Ascending aorta (tissue), 2 donors: ENCODE measurements at regions not wholly inside any gene's neighbourhood (a gene's known extent, or its start where the extent isn't known, plus 50 kb on each side); places are given as distances from the start of the nearest gene placed in this dataset.

Experiments
- DNase-seq, 2 donors: peaks; one replicate each; pipeline ENCODE4 v3.0.0-alpha.2; 2019; ENCODE audit warnings: low spot score in 2 of 2
- H3K27ac ChIP-seq, 2 donors: fragments of 200-600 bp; sonication (generic); one replicate each; pipeline ENCODE4 v1.5.1; 2016 to 2017; ENCODE audit warnings: mild to moderate bottlenecking in 1 of 2
- H3K27me3 ChIP-seq: fragments of 200-600 bp; sonication (generic); one replicate; pipeline ENCODE4 v1.5.1; 2017
- H3K36me3 ChIP-seq, 2 donors: fragments of 200-600 bp; sonication (generic); one replicate each; pipeline ENCODE4 v1.5.1; 2016
- H3K4me1 ChIP-seq, 2 donors: fragments of 200-600 bp; sonication (generic); one replicate each; pipeline ENCODE4 v1.5.1; 2016 to 2017; ENCODE audit warnings: mild to moderate bottlenecking in 1 of 2
- H3K4me3 ChIP-seq, 2 donors: fragments of 200-600 bp; sonication (generic); one replicate each; pipeline ENCODE4 v1.5.1; 2016 to 2017; ENCODE audit warnings: mild to moderate bottlenecking in 1 of 2
- H3K9me3 ChIP-seq, 2 donors: fragments of 200-600 bp; sonication (generic); one replicate each; pipeline ENCODE4 v1.5.1; 2016
- intact Hi-C: fragments of 100-400 bp; cut with DNase I; formaldehyde crosslinking; loops from one replicate; pipeline ENCODE4 v1.15.1; 2023
- TF ChIP-seq, protein P1 (sequence below), 3 experiments: fragments of 200-600 bp in 2 of 3; fragments of 450-650 bp in 1 of 3; sonication (generic) in 2 of 3; IDR thresholded peaks; one replicate each; pipeline ENCODE4 v1.5.1; 2016 to 2019; ENCODE audit warnings: antibody characterized with exemption in 3 of 3, mild to moderate bottlenecking in 1 of 3, moderate library complexity in 1 of 3

DNA sequence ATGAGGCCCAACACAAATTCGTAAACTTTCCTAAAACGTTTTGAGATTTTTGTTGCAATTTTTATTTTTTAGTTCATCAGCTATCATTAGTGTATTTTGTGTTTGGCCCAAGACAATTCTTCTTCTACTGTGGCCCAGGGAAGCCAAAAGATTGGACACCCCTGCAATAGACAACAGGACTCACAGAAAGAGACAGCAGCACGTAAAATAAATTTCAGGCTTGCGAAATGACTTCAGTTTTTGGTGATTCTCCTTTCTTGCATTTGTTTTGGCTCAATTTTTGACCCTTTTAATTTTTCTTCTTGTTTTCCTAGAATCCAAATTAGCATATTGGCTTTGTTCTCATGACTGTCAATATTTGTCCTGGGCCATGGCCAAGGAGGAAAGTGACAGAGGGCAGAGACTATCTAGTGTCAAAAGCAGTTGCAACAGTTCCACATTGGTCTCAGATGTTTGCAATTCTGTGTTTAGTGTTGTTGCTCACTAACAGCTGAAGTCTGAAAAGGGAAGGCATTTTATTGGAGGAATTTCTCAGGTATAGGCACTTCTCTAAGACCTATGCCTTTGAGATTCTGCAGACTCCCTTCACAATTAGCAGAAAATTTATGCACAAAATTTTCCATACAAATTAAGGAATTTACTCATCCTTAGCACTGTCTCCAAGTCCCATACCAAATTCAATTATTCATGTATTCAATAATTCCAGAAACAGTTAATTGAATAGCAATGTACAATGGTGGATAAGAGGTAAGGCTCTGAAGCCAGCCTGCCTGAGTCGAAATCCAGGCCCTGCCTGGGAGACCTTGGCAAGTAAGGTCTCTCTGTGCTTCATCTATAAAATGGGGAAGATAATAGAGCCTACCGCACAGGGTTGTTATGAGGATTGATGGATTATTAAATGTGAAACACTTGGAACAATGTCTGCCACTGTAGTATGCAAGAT, 160.9 kb upstream of the IVNS1ABP start:
- H3K27me3 ChIP-seq: no peaks in the 10 kb centered on the region
- no peak overlapping the region for H3K27ac ChIP-seq
- intact Hi-C loops: no loop called here
- no peak overlapping the region for H3K4me3 ChIP-seq
- H3K36me3 ChIP-seq: no peaks in the 10 kb centered on the region
- TF ChIP-seq, protein P1, sequence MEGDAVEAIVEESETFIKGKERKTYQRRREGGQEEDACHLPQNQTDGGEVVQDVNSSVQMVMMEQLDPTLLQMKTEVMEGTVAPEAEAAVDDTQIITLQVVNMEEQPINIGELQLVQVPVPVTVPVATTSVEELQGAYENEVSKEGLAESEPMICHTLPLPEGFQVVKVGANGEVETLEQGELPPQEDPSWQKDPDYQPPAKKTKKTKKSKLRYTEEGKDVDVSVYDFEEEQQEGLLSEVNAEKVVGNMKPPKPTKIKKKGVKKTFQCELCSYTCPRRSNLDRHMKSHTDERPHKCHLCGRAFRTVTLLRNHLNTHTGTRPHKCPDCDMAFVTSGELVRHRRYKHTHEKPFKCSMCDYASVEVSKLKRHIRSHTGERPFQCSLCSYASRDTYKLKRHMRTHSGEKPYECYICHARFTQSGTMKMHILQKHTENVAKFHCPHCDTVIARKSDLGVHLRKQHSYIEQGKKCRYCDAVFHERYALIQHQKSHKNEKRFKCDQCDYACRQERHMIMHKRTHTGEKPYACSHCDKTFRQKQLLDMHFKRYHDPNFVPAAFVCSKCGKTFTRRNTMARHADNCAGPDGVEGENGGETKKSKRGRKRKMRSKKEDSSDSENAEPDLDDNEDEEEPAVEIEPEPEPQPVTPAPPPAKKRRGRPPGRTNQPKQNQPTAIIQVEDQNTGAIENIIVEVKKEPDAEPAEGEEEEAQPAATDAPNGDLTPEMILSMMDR (IDR thresholded peaks at IDR 0.05): no peak
- DNase-seq: no peak
- H3K4me1 ChIP-seq: no peaks in the 10 kb centered on the region
- H3K9me3 ChIP-seq: no peaks in the 10 kb centered on the region

DNA sequence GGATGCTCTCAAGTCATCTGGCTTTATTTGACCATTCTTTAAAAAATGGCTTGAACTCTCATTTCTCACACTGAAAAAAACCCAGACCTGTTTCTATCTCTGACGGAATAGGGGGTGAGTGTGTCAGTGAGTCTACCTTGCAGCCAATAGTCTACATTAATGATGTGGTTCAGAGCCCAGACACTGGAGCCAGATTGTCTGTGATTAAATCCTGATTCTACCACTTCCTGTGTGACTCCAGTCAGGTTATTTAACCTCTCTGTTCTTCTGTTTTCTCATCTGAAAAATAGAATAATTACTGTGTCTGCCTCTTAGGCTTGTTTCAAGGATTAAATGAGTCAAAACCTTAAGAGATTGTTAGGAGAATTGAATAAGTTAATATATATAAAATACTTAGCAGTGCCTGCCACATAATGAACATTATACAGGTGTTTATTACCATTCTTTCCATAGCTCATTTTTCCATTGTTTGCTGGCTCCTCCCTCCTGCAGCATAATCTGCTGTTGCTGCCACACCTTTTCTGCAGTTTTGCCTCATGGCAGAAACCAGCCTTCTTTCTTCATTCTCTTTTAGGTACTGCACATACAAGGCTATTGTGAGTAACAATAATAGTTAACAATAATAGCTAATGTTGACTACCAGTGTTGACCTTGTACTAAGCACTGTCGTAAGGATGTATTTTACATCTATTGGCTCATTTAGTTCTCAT, 157.6 kb upstream of the IVNS1ABP start:
- Histone ChIP-seq H3K27ac (no peak overlapping the region), H3K4me1 (no peaks in the 10 kb centered on the region), H3K9me3 (no peaks in the 10 kb centered on the region), H3K36me3 (no peaks in the 10 kb centered on the region), H3K27me3 (no peaks in the 10 kb centered on the region), H3K4me3 (no peak overlapping the region)
- no peak for DNase-seq
- intact Hi-C loops: no loop called here
- TF ChIP-seq, protein P1 (IDR thresholded peaks at IDR 0.05): no peak

DNA sequence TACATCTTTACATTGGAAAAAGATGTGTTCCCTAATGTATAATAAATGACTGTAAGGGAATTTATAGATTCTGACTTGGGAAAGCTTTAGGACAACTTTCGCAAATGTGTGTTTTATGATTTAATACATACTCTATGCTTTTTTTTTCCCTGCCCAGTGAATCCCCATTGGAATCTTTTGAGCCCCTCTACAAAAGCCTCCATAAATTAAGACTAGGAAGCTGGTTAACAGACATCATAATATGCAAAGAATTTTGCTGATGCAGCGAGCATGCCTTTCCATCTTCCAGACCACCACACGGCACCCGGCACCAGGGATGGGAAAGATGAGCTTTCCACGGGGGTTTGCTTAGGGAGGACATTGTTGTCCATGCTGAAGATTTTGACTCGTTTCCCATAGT, 156.1 kb upstream of the IVNS1ABP start:
- no peak overlapping the region for H3K4me3 ChIP-seq
- TF ChIP-seq, protein P1 (IDR thresholded peaks at IDR 0.05): no peak
- no peaks in the 10 kb centered on the region for H3K4me1 ChIP-seq
- no peak overlapping the region for H3K27ac ChIP-seq
- no peaks in the 10 kb centered on the region for H3K27me3 ChIP-seq
- H3K36me3 ChIP-seq: no peaks in the 10 kb centered on the region
- no peak for DNase-seq
- intact Hi-C loops: no loop called here
- H3K9me3 ChIP-seq: no peaks in the 10 kb centered on the region

DNA sequence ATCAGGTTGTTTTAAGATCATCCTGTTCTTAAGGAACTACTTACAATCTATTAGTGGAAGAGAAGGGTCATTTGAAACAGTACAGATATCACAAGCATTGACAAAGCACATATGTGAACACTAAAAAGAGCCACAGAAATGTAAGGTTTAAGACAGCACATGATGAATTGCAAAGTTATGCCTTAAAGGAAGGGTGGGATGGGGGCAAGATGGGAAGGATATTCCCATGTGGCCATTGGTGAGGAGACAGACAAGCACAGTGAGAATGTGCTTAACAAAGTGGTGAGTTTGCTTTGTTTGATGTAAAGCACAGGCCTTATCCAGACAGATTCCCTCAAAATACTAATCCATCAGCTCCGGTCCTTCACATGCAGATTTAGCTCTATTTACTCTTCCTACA, 151.6 kb upstream of the IVNS1ABP start:
- no peak overlapping the region for H3K4me3 ChIP-seq
- no peak for DNase-seq
- H3K27me3 ChIP-seq: no peaks in the 10 kb centered on the region
- no peak overlapping the region for H3K27ac ChIP-seq
- no peaks in the 10 kb centered on the region for H3K4me1 ChIP-seq
- no peaks in the 10 kb centered on the region for H3K9me3 ChIP-seq
- H3K36me3 ChIP-seq: no peaks in the 10 kb centered on the region
- TF ChIP-seq, protein P1 (IDR thresholded peaks at IDR 0.05): no peak
- intact Hi-C loops: no loop called here

DNA sequence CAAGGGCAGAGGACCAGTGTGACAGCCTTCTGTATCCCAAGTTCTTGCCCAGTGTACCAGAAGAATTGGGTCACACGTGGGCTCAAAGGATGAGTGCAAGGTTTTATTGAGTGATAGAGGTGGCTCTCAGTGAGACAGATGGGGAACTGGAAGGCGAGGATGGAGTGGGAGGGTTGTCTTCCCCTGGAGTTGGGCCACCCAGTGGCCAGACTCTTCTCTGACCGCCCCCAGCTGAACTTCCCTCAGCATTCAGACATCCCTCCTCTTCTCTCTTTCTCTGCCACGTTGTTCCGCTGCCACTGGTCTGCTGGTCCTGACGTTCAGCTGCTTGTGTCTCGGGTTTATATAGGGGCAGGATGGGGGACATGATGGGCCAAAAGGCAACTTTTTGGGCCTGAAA, 150.1 kb upstream of the IVNS1ABP start:
- TF ChIP-seq, protein P1 (IDR thresholded peaks at IDR 0.05): no peak
- no peaks in the 10 kb centered on the region for H3K4me1 ChIP-seq
- H3K4me3 ChIP-seq: no peak overlapping the region
- H3K36me3 ChIP-seq: no peaks in the 10 kb centered on the region
- no peaks in the 10 kb centered on the region for H3K9me3 ChIP-seq
- intact Hi-C loops: no loop called here
- no peak overlapping the region for H3K27ac ChIP-seq
- DNase-seq: no peak
- H3K27me3 ChIP-seq: no peaks in the 10 kb centered on the region
